H1 (cell line): ENCODE measurements at regions not wholly inside any gene's neighbourhood (a gene's known extent, or its start where the extent isn't known, plus 50 kb on each side); places are given as distances from the start of the nearest gene placed in this dataset.

Experiments
- CTCF ChIA-PET: fragments of 300-600 bp; sonication (Branson Sonifier 250); formaldehyde crosslinking; loops from one replicate; lab custom pipeline; 2021; ENCODE audit not compliant: partially characterized antibody; lab: Charles Lee
- POLR2A ChIA-PET: fragments of 300-600 bp; sonication (Branson Sonifier 250); formaldehyde crosslinking; loops from one replicate; lab custom pipeline; 2021; ENCODE audit warnings: inconsistent platforms; ENCODE audit not compliant: partially characterized antibody; lab: Charles Lee
- DNase-seq, 2 experiments: peaks; one replicate each; pipeline versions ENCODE4 v3.0.0 to v3.0.0-alpha.2; 2010 to 2022; ENCODE audit warnings: low spot score in 2 of 2, low read depth in 1 of 2, mixed read lengths in 1 of 2
- FAIRE-seq: peaks from 2 replicates; lab custom pipeline; 2011; peaks lifted over from hg19 to GRCh38; lab: Jason Lieb, UNC
- H2AFZ ChIP-seq: 2 replicates; pipeline ENCODE4 v1.8.1; 2012; ENCODE audit warnings: low read length, inconsistent platforms
- H2AK5ac ChIP-seq: 2 replicates; pipeline ENCODE4 v1.6.1; 2013; ENCODE audit warnings: low read depth, low read length
- H2BK120ac ChIP-seq: replicated peaks from 2 replicates; pipeline ENCODE3; 2013; ENCODE audit warnings: low read depth, low read length, inconsistent platforms
- H2BK12ac ChIP-seq: 2 replicates; pipeline ENCODE4 v1.6.1; 2013; ENCODE audit warnings: low read depth, low read length
- H2BK15ac ChIP-seq: 2 replicates; pipeline ENCODE4 v1.6.1; 2013; ENCODE audit warnings: low read length
- H2BK20ac ChIP-seq: 2 replicates; pipeline ENCODE4 v1.6.1; 2013; ENCODE audit warnings: low read length
- H2BK5ac ChIP-seq: 2 replicates; pipeline ENCODE4 v1.6.1; 2013; ENCODE audit warnings: low read depth, low read length
- H3K14ac ChIP-seq: 2 replicates; pipeline ENCODE4 v1.6.1; 2013; ENCODE audit warnings: inconsistent platforms; ENCODE audit not compliant: insufficient read length
- H3K18ac ChIP-seq: 2 replicates; pipeline ENCODE4 v1.6.1; 2013; ENCODE audit warnings: low read length; ENCODE audit errors: extremely low read depth
- H3K23ac ChIP-seq: 2 replicates; pipeline ENCODE4 v1.6.1; 2013; ENCODE audit warnings: inconsistent platforms; ENCODE audit not compliant: insufficient read length
- H3K23me2 ChIP-seq: 2 replicates; pipeline ENCODE4 v1.6.1; 2013; ENCODE audit warnings: low read depth, low read length
- H3K27ac ChIP-seq: 2 replicates; pipeline ENCODE4 v1.6.1; 2011; ENCODE audit warnings: low read depth, low read length, inconsistent platforms
- H3K27me3 ChIP-seq, 4 experiments: replicated peaks in 1 of 4; 1 replicate in 1 of 4; 2 replicates in 3 of 4; pipeline versions ENCODE4 v1.6.1 to v1.8.1; 2011 to 2013; ENCODE audit warnings: low read length in 3 of 4, mild to moderate bottlenecking in 3 of 4, inconsistent platforms in 2 of 4, mixed read lengths in 2 of 4, moderate library complexity in 1 of 4; ENCODE audit not compliant: control insufficient read depth in 3 of 4, insufficient read depth in 3 of 4; ENCODE audit errors: extremely low read depth in 1 of 4
- H3K36me3 ChIP-seq, 4 experiments: 2 replicates each; pipeline versions ENCODE4 v1.6.1 to v1.8.1; 2011 to 2013; ENCODE audit warnings: mild to moderate bottlenecking in 4 of 4, low read length in 3 of 4, moderate library complexity in 2 of 4, control low read depth in 1 of 4, inconsistent platforms in 1 of 4; ENCODE audit not compliant: insufficient read depth in 4 of 4, control insufficient read depth in 2 of 4
- H3K4ac ChIP-seq: replicated peaks from 2 replicates; pipeline ENCODE3; 2013; ENCODE audit warnings: low read length, low read depth, mixed read lengths, inconsistent platforms; ENCODE audit not compliant: insufficient read length
- H3K4me1 ChIP-seq, 4 experiments: replicated peaks in 1 of 4; 1 replicate in 1 of 4; 2 replicates in 3 of 4; pipeline versions ENCODE4 v1.6.1 to v1.8.1; 2011 to 2013; ENCODE audit warnings: low read length in 3 of 4, inconsistent platforms in 2 of 4, mixed read lengths in 1 of 4; ENCODE audit not compliant: insufficient read depth in 4 of 4, control insufficient read depth in 3 of 4
- H3K4me2 ChIP-seq, 2 experiments: 2 replicates each; pipeline versions ENCODE4 v1.6.1 to v1.8.1; 2011 to 2013; ENCODE audit warnings: low read depth in 2 of 2, low read length in 2 of 2, control low read depth in 1 of 2, inconsistent platforms in 1 of 2, mild to moderate bottlenecking in 1 of 2; ENCODE audit not compliant: insufficient read depth in 1 of 2
- H3K4me3 ChIP-seq, 4 experiments: fragments of 200-600, 300-600 bp in 1 of 4; sonication (generic), shearing (Covaris generic), sonication (Bioruptor Twin) in 1 of 4; 2 replicates each; pipeline versions ENCODE4 v1.5.1 to v1.8.1; 2011 to 2016; ENCODE audit warnings: low read length in 4 of 4, low read depth in 3 of 4, control low read depth in 2 of 4, inconsistent platforms in 2 of 4, mild to moderate bottlenecking in 2 of 4, mixed read lengths in 1 of 4, moderate library complexity in 1 of 4; ENCODE audit not compliant: insufficient read depth in 2 of 4; ENCODE audit errors: extremely low read depth in 1 of 4
- H3K56ac ChIP-seq: replicated peaks from 2 replicates; pipeline ENCODE3; 2013; ENCODE audit warnings: low read depth, mild to moderate bottlenecking, mixed read lengths, low read length, inconsistent platforms; ENCODE audit not compliant: insufficient read length
- H3K79me1 ChIP-seq: 2 replicates; pipeline ENCODE4 v1.6.1; 2013; ENCODE audit warnings: low read depth, low read length, control low read depth
- H3K79me2 ChIP-seq, 2 experiments: 2 replicates each; pipeline versions ENCODE4 v1.6.1 to v1.8.1; 2012 to 2013; ENCODE audit warnings: low read length in 2 of 2, mild to moderate bottlenecking in 2 of 2, inconsistent platforms in 1 of 2; ENCODE audit not compliant: insufficient read depth in 2 of 2, control insufficient read depth in 1 of 2
- H3K9ac ChIP-seq, 4 experiments: replicated peaks in 1 of 4; 1 replicate in 1 of 4; 2 replicates in 3 of 4; pipeline versions ENCODE4 v1.6.1 to v1.8.1; 2011 to 2013; ENCODE audit warnings: low read depth in 3 of 4, low read length in 3 of 4, control low read depth in 2 of 4, mild to moderate bottlenecking in 2 of 4, moderate library complexity in 2 of 4, inconsistent platforms in 1 of 4; ENCODE audit errors: extremely low read depth in 1 of 4
- H3K9me3 ChIP-seq, 2 experiments: 2 replicates each; pipeline versions ENCODE4 v1.6.1 to v1.8.1; 2012 to 2013; ENCODE audit warnings: mild to moderate bottlenecking in 2 of 2, moderate library complexity in 2 of 2, control low read depth in 1 of 2, inconsistent platforms in 1 of 2, low read depth in 1 of 2, low read length in 1 of 2, mixed read lengths in 1 of 2; ENCODE audit not compliant: insufficient read depth in 2 of 2
- H4K20me1 ChIP-seq, 2 experiments: replicated peaks in 1 of 2; 2 replicates each; pipeline versions ENCODE3 to v1.8.1; 2011 to 2013; ENCODE audit warnings: inconsistent platforms in 2 of 2, low read length in 2 of 2, mild to moderate bottlenecking in 1 of 2; ENCODE audit not compliant: insufficient read depth in 2 of 2, control insufficient read depth in 1 of 2
- H4K5ac ChIP-seq: 2 replicates; pipeline ENCODE4 v1.6.1; 2013; ENCODE audit warnings: low read length, low read depth, mixed read lengths, inconsistent platforms; ENCODE audit not compliant: insufficient read length
- H4K8ac ChIP-seq: 2 replicates; pipeline ENCODE4 v1.8.0; 2013; ENCODE audit warnings: mild to moderate bottlenecking, moderate library complexity, low read length, inconsistent platforms; ENCODE audit not compliant: insufficient read depth; ENCODE audit errors: extremely low read depth
- H4K91ac ChIP-seq: replicated peaks from 2 replicates; pipeline ENCODE3; 2013; ENCODE audit warnings: low read length, mixed read lengths, inconsistent platforms; ENCODE audit not compliant: insufficient read length
- CTBP2 ChIP-seq: IDR thresholded peaks from 2 replicates; pipeline ENCODE4 v1.7.0; 2011; ENCODE audit warnings: borderline replicate concordance, mild to moderate bottlenecking, moderate library complexity, mixed read lengths, low read length; ENCODE audit not compliant: insufficient read depth, insufficient read length
- JUN ChIP-seq: IDR thresholded peaks from 2 replicates; pipeline ENCODE4 v1.6.1; 2011; ENCODE audit warnings: low read depth, mild to moderate bottlenecking, improper control_type of control experiment, low read length
- KDM5A ChIP-seq: fragments of 200-600 bp; IDR thresholded peaks from 2 replicates; pipeline ENCODE4 v1.7.1; 2012; ENCODE audit warnings: mild to moderate bottlenecking, low read length, inconsistent platforms, mixed read lengths
- MAFK ChIP-seq: IDR thresholded peaks from 2 replicates; pipeline ENCODE4 v1.6.1; 2012; ENCODE audit warnings: low read depth, mild to moderate bottlenecking, improper control_type of control experiment, low read length
- PHF8 ChIP-seq: fragments of 200-600 bp; sonication (generic); conservative IDR thresholded peaks from 2 replicates; pipeline ENCODE4 v1.7.1; 2012; ENCODE audit warnings: low read depth, mild to moderate bottlenecking, inconsistent platforms, low read length, moderate library complexity
- RAD21 ChIP-seq, 2 experiments: IDR thresholded peaks in 1 of 2; conservative IDR thresholded peaks in 1 of 2; 2 replicates each; pipeline ENCODE4 v1.6.1; 2011; ENCODE audit warnings: low read depth in 2 of 2, low read length in 2 of 2, improper control_type of control experiment in 1 of 2, inconsistent platforms in 1 of 2, mild to moderate bottlenecking in 1 of 2, moderate library complexity in 1 of 2
- RNF2 ChIP-seq: fragments of 200-900, 300-1000 bp; sonication (generic); IDR thresholded peaks from 2 replicates; pipeline ENCODE4 v1.7.1; 2016; ENCODE audit warnings: borderline replicate concordance, low read depth, mild to moderate bottlenecking, antibody characterized with exemption, low read length; ENCODE audit not compliant: poor library complexity, severe bottlenecking; ENCODE audit errors: missing control alignments
- SP2 ChIP-seq: IDR thresholded peaks from 2 replicates; pipeline ENCODE4 v1.6.1; 2012; ENCODE audit warnings: mild to moderate bottlenecking, low read length, inconsistent platforms
- SRF ChIP-seq: IDR thresholded peaks from 2 replicates; pipeline ENCODE4 v1.6.1; 2011; ENCODE audit warnings: mild to moderate bottlenecking, low read depth, low read length, moderate library complexity
- TAF1 ChIP-seq: IDR thresholded peaks from 2 replicates; pipeline ENCODE4 v1.6.1; 2011; ENCODE audit warnings: mild to moderate bottlenecking, low read depth, low read length
- WGBS, 2 experiments: shearing (Covaris generic) in 1 of 2; methylation state at CpG; one replicate each; pipeline versions ENCODE4 v1.1.6 to v1.1.7; 2013 to 2015; ENCODE audit warnings: low lambda C conversion rate in 2 of 2, mixed read lengths in 2 of 2, inconsistent platforms in 1 of 2, low coverage in 1 of 2, missing lambda C conversion rate in 1 of 2; ENCODE audit not compliant: insufficient replicate concordance in 2 of 2, insufficient coverage in 1 of 2, insufficient read length in 1 of 2; ENCODE audit errors: extremely low coverage in 1 of 2, missing lambda C conversion rate in 1 of 2; 5-methylcytosine and 5-hydroxymethylcytosine counted together

DNA sequence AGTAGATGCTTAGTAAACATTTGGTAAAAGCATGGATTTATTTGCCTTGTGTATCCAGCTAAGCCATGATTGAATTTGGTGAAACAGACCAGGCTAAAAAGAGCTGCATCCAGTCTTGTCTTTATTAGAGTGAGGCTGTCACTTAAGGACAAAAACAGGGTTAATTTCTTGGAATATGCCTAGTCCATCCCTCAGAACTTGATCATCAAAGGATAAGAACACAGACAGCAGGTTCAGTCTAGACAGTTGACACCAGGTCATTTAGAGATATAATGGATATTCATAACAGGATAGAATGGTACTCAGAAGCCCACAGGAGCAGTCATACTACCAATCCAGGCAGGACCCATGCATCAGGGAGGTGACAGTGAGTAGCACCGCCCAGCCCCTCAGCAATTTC lies 434.9 kb upstream of the ST6GAL2 start:
- Histone ChIP-seq H3K56ac (no peak overlapping the region), H3K79me2 (no peaks in the 10 kb centered on the region), H4K8ac (no peak overlapping the region), H2BK12ac (no peak overlapping the region), H3K9ac (no peak overlapping the region), H3K4me2 (no peak overlapping the region), H3K9me3 (no peaks in the 10 kb centered on the region), H2BK20ac (no peak overlapping the region), H2BK5ac (no peak overlapping the region), H3K27ac (no peak overlapping the region), H3K4ac (no peak overlapping the region), H3K36me3 (no peaks in the 10 kb centered on the region), H3K4me3 (no peak overlapping the region), H2AK5ac (no peak overlapping the region), H3K18ac (no peak overlapping the region), H2BK15ac (no peak overlapping the region), H2AFZ (no peak overlapping the region), H2BK120ac (no peak overlapping the region), H4K5ac (no peak overlapping the region), H3K14ac (no peak overlapping the region), H3K23ac (no peak overlapping the region), H3K23me2 (no peaks in the 10 kb centered on the region), H3K79me1 (no peaks in the 10 kb centered on the region), H3K4me1 (no peaks in the 10 kb centered on the region), H4K91ac (no peak overlapping the region), H4K20me1 (no peaks in the 10 kb centered on the region), H3K27me3 (no peaks in the 10 kb centered on the region)
- ChIA-PET CTCF (no interaction called here), POLR2A (no interaction called here)
- FAIRE-seq (no peak), DNase-seq (no peak)
- 88% methylated on average over 1 of the region's 1 CpG; no CpG with 5 or more reads in 1 of the 2 experiments for WGBS, 2 experiments
- TF ChIP-seq TAF1 = no peak
- no peak for TF ChIP-seq SP2
- TF ChIP-seq CTBP2 = no peak
- TF ChIP-seq MAFK = no peak
- TF ChIP-seq RAD21 (IDR thresholded peaks at IDR 0.05 in 1 of 2, conservative IDR thresholded peaks at IDR 0.05 in 1 of 2; ENCODE audit: low read depth in 2 of 2, low read length in 2 of 2) = no peak
- TF ChIP-seq PHF8 = no peak
- TF ChIP-seq SRF = no peak
- no peak for TF ChIP-seq KDM5A
- TF ChIP-seq JUN = no peak
- TF ChIP-seq RNF2 = no peak
